ENCODE measurements at regions not wholly inside any gene's neighbourhood (a gene's known extent, or its start where the extent isn't known, plus 50 kb on each side); places are given as distances from the start of the nearest gene placed in this dataset.

- Histone ChIP-seq H3K4me1 (ENCODE audit: control insufficient read depth, insufficient read depth, low read length) (no peaks in the 10 kb centered on the region), H3K4me3 (ENCODE audit: insufficient read depth, low read depth, low read length) (no peak overlapping the region), H3K27ac (ENCODE audit: insufficient read depth, low read depth, low read length, poor library complexity, severe bottlenecking) (no peak overlapping the region), H3K27me3 (ENCODE audit: control insufficient read depth, insufficient read depth, low read length, poor library complexity, severe bottlenecking) (no peaks in the 10 kb centered on the region), H3K36me3 (ENCODE audit: control insufficient read depth, insufficient read depth, low read length) (no peaks in the 10 kb centered on the region), H3K9me3 (ENCODE audit: control insufficient read depth, low read length) (no peaks in the 10 kb centered on the region)
- 94 to 96% methylated on average over 6 of the region's 6 CpGs for WGBS, 2 experiments
Observed at GRCh38 chr5:4164167-4164566, 568.5 kb downstream of the IRX1 start.

- H3K36me3 ChIP-seq (ENCODE audit: control insufficient read depth, insufficient read depth, low read length), result no peaks in the 10 kb centered on the region
- no peaks in the 10 kb centered on the region for H3K27me3 ChIP-seq (ENCODE audit: control insufficient read depth, insufficient read depth, low read length, poor library complexity, severe bottlenecking)
- H3K9me3 ChIP-seq (ENCODE audit: control insufficient read depth, low read length), result no peaks in the 10 kb centered on the region
- no peak overlapping the region for H3K27ac ChIP-seq (ENCODE audit: insufficient read depth, low read depth, low read length, poor library complexity, severe bottlenecking)
- no peak overlapping the region for H3K4me3 ChIP-seq (ENCODE audit: insufficient read depth, low read depth, low read length)
- 94 to 98% methylated on average over 5 of the region's 5 CpGs for WGBS, 2 experiments
- no peaks in the 10 kb centered on the region for H3K4me1 ChIP-seq (ENCODE audit: control insufficient read depth, insufficient read depth, low read length)
Observed at GRCh38 chr5:4180703-4181102, 585.1 kb downstream of the IRX1 start.

DNA sequence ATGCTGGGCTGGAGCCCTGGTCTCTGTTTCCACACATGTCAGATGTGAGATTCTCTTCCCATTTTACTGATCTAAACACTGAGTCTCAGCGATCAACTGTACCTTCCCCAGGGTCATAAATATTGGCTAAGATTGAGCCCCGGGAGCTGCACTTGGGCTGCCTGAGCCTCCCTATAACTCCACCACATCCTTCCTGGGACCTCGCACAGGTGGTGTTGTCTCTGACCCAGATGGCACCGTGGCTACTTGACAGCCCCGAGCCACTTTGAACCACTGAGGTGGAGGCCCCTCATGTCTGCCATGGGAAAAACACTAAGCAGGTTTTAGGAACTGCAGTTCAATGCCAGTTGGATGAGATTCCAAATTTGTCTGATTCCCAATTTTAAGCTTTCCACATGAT lies 586.5 kb downstream of the IRX1 start:
- no peaks in the 10 kb centered on the region for H3K27me3 ChIP-seq (ENCODE audit: control insufficient read depth, insufficient read depth, low read length, poor library complexity, severe bottlenecking)
- no peak overlapping the region for H3K4me3 ChIP-seq (ENCODE audit: insufficient read depth, low read depth, low read length)
- no peaks in the 10 kb centered on the region for H3K4me1 ChIP-seq (ENCODE audit: control insufficient read depth, insufficient read depth, low read length)
- no peaks in the 10 kb centered on the region for H3K9me3 ChIP-seq (ENCODE audit: control insufficient read depth, low read length)
- no peaks in the 10 kb centered on the region for H3K36me3 ChIP-seq (ENCODE audit: control insufficient read depth, insufficient read depth, low read length)
- H3K27ac ChIP-seq (ENCODE audit: insufficient read depth, low read depth, low read length, poor library complexity, severe bottlenecking), result no peak overlapping the region
- 94 to 97% methylated on average over 5 of the region's 5 CpGs for WGBS, 2 experiments

- no peaks in the 10 kb centered on the region for H3K27me3 ChIP-seq (ENCODE audit: control insufficient read depth, insufficient read depth, low read length, poor library complexity, severe bottlenecking)
- 93 to 100% methylated on average over 2 of the region's 2 CpGs for WGBS, 2 experiments
- H3K4me3 ChIP-seq (ENCODE audit: insufficient read depth, low read depth, low read length), result no peak overlapping the region
- no peaks in the 10 kb centered on the region for H3K4me1 ChIP-seq (ENCODE audit: control insufficient read depth, insufficient read depth, low read length)
- no peaks in the 10 kb centered on the region for H3K36me3 ChIP-seq (ENCODE audit: control insufficient read depth, insufficient read depth, low read length)
- no peak overlapping the region for H3K27ac ChIP-seq (ENCODE audit: insufficient read depth, low read depth, low read length, poor library complexity, severe bottlenecking)
- no peaks in the 10 kb centered on the region for H3K9me3 ChIP-seq (ENCODE audit: control insufficient read depth, low read length)
Observed at GRCh38 chr5:4185127-4185526, 589.5 kb downstream of the IRX1 start.

GRCh38 chr5:4188704-4189103 lies 593.1 kb downstream of the IRX1 start:
- no peaks in the 10 kb centered on the region for H3K4me1 ChIP-seq (ENCODE audit: control insufficient read depth, insufficient read depth, low read length)
- 90 to 94% methylated on average over 3 to 4 of the region's 4 CpGs for WGBS, 2 experiments
- H3K27ac ChIP-seq (ENCODE audit: insufficient read depth, low read depth, low read length, poor library complexity, severe bottlenecking), result no peak overlapping the region
- no peaks in the 10 kb centered on the region for H3K9me3 ChIP-seq (ENCODE audit: control insufficient read depth, low read length)
- H3K4me3 ChIP-seq (ENCODE audit: insufficient read depth, low read depth, low read length), result no peak overlapping the region
- no peaks in the 10 kb centered on the region for H3K36me3 ChIP-seq (ENCODE audit: control insufficient read depth, insufficient read depth, low read length)
- H3K27me3 ChIP-seq (ENCODE audit: control insufficient read depth, insufficient read depth, low read length, poor library complexity, severe bottlenecking), result no peaks in the 10 kb centered on the region

DNA sequence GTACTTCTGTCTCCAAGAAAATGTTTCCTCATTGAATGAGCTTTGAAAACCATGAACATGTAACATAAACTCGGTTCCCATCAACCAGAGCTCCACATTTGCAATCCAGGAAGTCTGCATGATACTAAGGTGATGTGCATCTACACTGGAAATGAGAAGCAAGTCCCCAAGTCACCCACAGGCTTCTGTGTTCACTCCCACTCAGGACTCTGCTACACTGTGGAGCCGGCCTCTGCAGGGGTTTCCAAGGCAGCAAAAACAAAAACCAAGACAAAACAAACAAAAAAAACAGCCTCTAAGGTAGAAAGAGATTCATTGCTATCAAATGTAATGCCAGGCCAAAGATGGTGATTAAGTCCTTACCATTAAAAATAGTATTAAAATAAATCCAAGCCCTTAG lies 593.7 kb downstream of the IRX1 start:
- WGBS, 2 experiments, result 71 to 89% methylated on average over 2 of the region's 2 CpGs
- Histone ChIP-seq H3K4me3 (ENCODE audit: insufficient read depth, low read depth, low read length) (no peak overlapping the region), H3K4me1 (ENCODE audit: control insufficient read depth, insufficient read depth, low read length) (no peaks in the 10 kb centered on the region), H3K9me3 (ENCODE audit: control insufficient read depth, low read length) (no peaks in the 10 kb centered on the region), H3K27me3 (ENCODE audit: control insufficient read depth, insufficient read depth, low read length, poor library complexity, severe bottlenecking) (no peaks in the 10 kb centered on the region), H3K36me3 (ENCODE audit: control insufficient read depth, insufficient read depth, low read length) (no peaks in the 10 kb centered on the region), H3K27ac (ENCODE audit: insufficient read depth, low read depth, low read length, poor library complexity, severe bottlenecking) (no peak overlapping the region)

- 94 to 95% methylated on average over 3 of the region's 3 CpGs for whole genome bisulfite sequencing, 2 experiments
- Histone ChIP-seq H3K27ac (ENCODE audit: insufficient read depth, low read depth, low read length, poor library complexity, severe bottlenecking) (no peak overlapping the region), H3K4me3 (ENCODE audit: insufficient read depth, low read depth, low read length) (no peak overlapping the region), H3K4me1 (ENCODE audit: control insufficient read depth, insufficient read depth, low read length) (no peaks in the 10 kb centered on the region), H3K9me3 (ENCODE audit: control insufficient read depth, low read length) (no peaks in the 10 kb centered on the region), H3K36me3 (ENCODE audit: control insufficient read depth, insufficient read depth, low read length) (no peaks in the 10 kb centered on the region), H3K27me3 (ENCODE audit: control insufficient read depth, insufficient read depth, low read length, poor library complexity, severe bottlenecking) (no peaks in the 10 kb centered on the region)
Observed at GRCh38 chr5:4191041-4191440, 595.4 kb downstream of the IRX1 start.

- 94 to 96% methylated on average over 10 of the region's 10 CpGs for WGBS, 2 experiments
- no peaks in the 10 kb centered on the region for H3K9me3 ChIP-seq (ENCODE audit: control insufficient read depth, low read length)
Observed at GRCh38 chr5:4191703-4192102, 596.1 kb downstream of the IRX1 start.

GRCh38 chr5:4192111-4192510 lies 596.5 kb downstream of the IRX1 start:
- Histone ChIP-seq H3K9me3 (ENCODE audit: control insufficient read depth, low read length) (no peaks in the 10 kb centered on the region), H3K4me1 (ENCODE audit: control insufficient read depth, insufficient read depth, low read length) (peaks cover 5% of the 10 kb centered on the region), H3K27me3 (ENCODE audit: control insufficient read depth, insufficient read depth, low read length, poor library complexity, severe bottlenecking) (no peaks in the 10 kb centered on the region), H3K36me3 (ENCODE audit: control insufficient read depth, insufficient read depth, low read length) (no peaks in the 10 kb centered on the region), H3K27ac (ENCODE audit: insufficient read depth, low read depth, low read length, poor library complexity, severe bottlenecking) (no peak overlapping the region), H3K4me3 (ENCODE audit: insufficient read depth, low read depth, low read length) (no peak overlapping the region)
- WGBS, 2 experiments, result 92 to 94% methylated on average over 10 of the region's 10 CpGs

More at GRCh38 chr5:4191703-4192102, 596.1 kb downstream of the IRX1 start:
- no peak overlapping the region for H3K4me3 ChIP-seq (ENCODE audit: insufficient read depth, low read depth, low read length)
- H3K4me1 ChIP-seq (ENCODE audit: control insufficient read depth, insufficient read depth, low read length), result peaks cover 2% of the 10 kb centered on the region
- H3K27ac ChIP-seq (ENCODE audit: insufficient read depth, low read depth, low read length, poor library complexity, severe bottlenecking), result no peak overlapping the region
- no peaks in the 10 kb centered on the region for H3K36me3 ChIP-seq (ENCODE audit: control insufficient read depth, insufficient read depth, low read length)
- H3K27me3 ChIP-seq (ENCODE audit: control insufficient read depth, insufficient read depth, low read length, poor library complexity, severe bottlenecking), result no peaks in the 10 kb centered on the region

GRCh38 chr5:4196744-4197143 lies 601.1 kb downstream of the IRX1 start:
- H3K4me3 ChIP-seq (ENCODE audit: insufficient read depth, low read depth, low read length), result no peak overlapping the region
- WGBS, 2 experiments, result 27 to 33% methylated on average over 8 of the region's 8 CpGs

GRCh38 chr5:4197151-4197550 lies 601.5 kb downstream of the IRX1 start:
- Histone ChIP-seq H3K27ac (ENCODE audit: insufficient read depth, low read depth, low read length, poor library complexity, severe bottlenecking) (no peak overlapping the region), H3K27me3 (ENCODE audit: control insufficient read depth, insufficient read depth, low read length, poor library complexity, severe bottlenecking) (no peaks in the 10 kb centered on the region), H3K36me3 (ENCODE audit: control insufficient read depth, insufficient read depth, low read length) (no peaks in the 10 kb centered on the region), H3K4me3 (ENCODE audit: insufficient read depth, low read depth, low read length) (no peak overlapping the region), H3K9me3 (ENCODE audit: control insufficient read depth, low read length) (no peaks in the 10 kb centered on the region), H3K4me1 (ENCODE audit: control insufficient read depth, insufficient read depth, low read length) (peaks cover 15% of the 10 kb centered on the region)
- WGBS, 2 experiments, result 69 to 74% methylated on average over 5 of the region's 5 CpGs

More at GRCh38 chr5:4196744-4197143, 601.1 kb downstream of the IRX1 start:
- H3K9me3 ChIP-seq (ENCODE audit: control insufficient read depth, low read length), result no peaks in the 10 kb centered on the region
- H3K36me3 ChIP-seq (ENCODE audit: control insufficient read depth, insufficient read depth, low read length), result no peaks in the 10 kb centered on the region
- H3K27me3 ChIP-seq (ENCODE audit: control insufficient read depth, insufficient read depth, low read length, poor library complexity, severe bottlenecking), result no peaks in the 10 kb centered on the region
- H3K27ac ChIP-seq (ENCODE audit: insufficient read depth, low read depth, low read length, poor library complexity, severe bottlenecking), result no peak overlapping the region
- peaks cover 15% of the 10 kb centered on the region for H3K4me1 ChIP-seq (ENCODE audit: control insufficient read depth, insufficient read depth, low read length)

Measured in ectodermal cell (in vitro differentiated cells).